SKM-1 treated with dmso at 0.1 percent for 144 hours (cell line): ENCODE measurements at regions not wholly inside any gene's neighbourhood (a gene's known extent, or its start where the extent isn't known, plus 50 kb on each side); places are given as distances from the start of the nearest gene placed in this dataset.

ENCODE experiments used
- DNase-seq: peaks from one replicate; lab custom pipeline; 2025; ENCODE audit not compliant: unreplicated experiment; lab: John Stamatoyannopoulos, UW

- DNase-seq, result no peak
These were observed 218.6 kb upstream of the PMEPA1 start for GRCh38 chr20:57928181-57928967.

DNA sequence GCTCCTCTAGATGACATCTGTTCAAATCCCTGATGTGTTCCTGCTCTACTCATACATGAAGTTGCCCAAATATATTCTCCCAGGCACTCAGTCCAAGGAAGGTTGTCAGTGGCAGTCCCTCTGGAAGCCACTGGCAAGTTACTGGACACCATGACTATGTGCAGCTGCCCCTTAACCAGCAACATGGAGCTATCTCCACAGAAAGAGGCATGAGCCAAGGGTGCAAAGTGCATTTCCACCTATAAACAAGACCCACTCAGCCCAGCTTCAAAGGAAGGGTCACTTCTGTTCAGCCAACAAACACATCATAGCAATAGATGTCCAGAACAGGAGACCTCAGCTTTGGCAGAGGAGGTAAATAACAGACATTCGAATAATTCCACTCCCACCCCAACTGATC is 217.6 kb upstream of the PMEPA1 start:
- DNase-seq, result no peak

GRCh38 chr20:57922706-57923105 is 212.9 kb upstream of the PMEPA1 start:
- no peak for DNase-seq

DNA sequence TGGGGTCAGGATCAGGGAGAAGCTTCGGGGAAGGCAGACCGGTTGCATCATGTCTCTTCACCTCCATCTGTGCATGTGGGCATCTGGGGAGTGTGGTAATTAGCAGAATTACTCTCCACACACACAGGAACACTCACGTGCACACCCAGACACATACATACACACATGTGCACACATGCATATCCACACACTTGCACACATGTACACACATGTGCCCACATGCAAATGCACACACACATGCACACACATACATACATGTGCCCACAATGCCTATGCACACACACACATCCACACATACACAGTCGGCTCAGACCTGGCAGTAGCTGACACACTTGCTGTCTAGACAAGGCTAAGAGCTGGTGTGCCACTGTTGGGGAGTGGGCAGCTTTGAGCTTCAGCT is 212.3 kb upstream of the PMEPA1 start:
- no peak for DNase-seq

- no peak for DNase-seq
These were observed 211.9 kb upstream of the PMEPA1 start for GRCh38 chr20:57921676-57922075.

- DNase-seq, result no peak
These were observed 211.2 kb upstream of the PMEPA1 start for GRCh38 chr20:57920971-57921370.

- no peak for DNase-seq
These were observed 209.2 kb upstream of the PMEPA1 start for GRCh38 chr20:57919049-57919448.

DNA sequence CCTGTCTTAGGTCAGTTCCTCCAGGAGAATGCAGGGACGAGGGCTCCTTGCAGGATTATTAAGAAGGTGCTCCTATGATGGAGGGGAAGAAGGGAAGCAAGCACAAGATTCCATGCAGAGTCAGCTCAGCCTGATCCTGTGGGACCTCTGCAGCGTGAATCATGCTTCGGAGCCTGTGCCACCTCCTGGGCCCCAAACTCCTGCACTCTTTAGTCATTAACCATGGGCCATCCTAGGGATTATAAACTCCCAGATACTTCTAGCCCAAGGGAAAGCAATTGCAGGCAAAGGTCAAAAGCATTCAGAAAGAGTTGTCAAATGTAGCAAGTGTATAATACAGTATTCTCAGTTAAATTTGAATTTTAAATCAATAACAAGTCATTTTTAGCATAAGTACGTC is 208.7 kb upstream of the PMEPA1 start:
- DNase-seq, result no peak

DNA sequence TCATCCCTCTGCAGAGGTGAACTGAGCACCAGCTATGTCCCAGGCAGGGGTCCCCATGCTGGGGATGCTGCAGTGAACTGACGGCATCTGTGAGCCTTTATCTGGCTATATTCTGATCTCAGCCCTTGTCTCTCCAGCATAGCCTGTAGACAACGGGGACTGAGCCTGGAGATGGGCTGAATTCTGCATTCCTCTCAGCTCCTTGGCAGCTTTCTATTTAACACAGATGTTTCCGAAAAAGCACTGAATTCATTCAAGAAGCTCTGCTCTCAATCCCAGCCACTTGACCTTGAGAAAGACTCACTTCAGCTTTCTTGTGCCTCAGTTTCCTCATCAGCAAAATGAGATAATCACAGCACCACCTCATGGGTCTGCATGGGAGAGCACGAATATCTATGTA is 204.4 kb upstream of the PMEPA1 start:
- DNase-seq, result no peak

- no peak for DNase-seq
These were observed 203.5 kb upstream of the PMEPA1 start for GRCh38 chr20:57913156-57913930.

GRCh38 chr20:57912227-57912582 is 202.4 kb upstream of the PMEPA1 start:
- DNase-seq, result no peak

DNA sequence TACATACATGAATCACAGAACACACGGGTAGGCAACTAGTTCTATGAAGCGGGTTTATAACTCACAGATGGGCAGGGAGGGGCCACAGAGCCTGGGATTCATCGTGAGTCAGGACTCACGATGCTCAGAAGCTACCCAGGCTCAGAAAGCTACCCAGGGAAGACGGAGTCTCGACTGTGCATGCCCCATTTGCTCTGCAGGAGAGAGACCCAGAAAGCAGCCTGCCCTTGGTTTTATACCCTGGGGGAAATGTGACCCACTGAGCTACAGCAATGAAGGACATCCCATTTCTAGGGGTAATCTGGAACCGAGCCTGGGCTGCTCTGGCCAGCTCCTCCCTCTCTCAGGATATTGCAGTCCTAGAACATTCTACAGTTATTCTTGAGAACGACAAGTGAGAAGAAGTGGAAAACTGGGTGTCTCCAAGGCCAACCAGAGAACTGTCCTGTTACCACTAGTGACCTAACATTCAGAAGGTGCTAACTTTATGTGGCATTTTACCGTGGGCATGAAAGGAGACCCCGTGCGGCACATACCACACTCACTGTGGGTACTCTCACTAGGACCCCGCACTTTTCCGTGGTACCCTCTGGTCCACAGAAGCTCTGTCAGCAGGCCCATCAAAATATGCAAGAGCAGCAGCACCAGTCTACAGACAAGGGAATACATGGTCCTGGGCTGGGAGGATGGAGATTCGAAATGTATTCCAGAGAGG is 201.9 kb upstream of the PMEPA1 start:
- no peak for DNase-seq

DNA sequence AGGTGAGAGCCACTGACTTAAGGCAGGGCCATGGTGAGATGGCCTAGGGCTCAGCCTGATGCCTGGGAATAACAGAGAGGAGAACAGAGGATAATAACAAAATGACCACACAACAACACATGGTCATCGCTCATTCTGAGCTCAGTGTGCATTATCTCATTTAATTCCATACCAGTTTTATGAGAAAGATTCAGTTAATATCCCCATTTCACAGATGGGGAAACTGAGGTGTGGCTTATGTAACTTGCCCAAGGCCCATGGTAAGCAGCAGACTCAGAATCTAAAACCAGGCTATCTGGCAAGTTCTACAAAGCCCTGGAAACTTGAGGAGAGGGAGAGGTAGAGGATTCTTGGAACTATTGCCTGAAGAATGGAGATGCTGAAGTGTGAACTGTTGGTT is 200.9 kb upstream of the PMEPA1 start:
- DNase-seq, result no peak

- no peak for DNase-seq
These were observed 200.0 kb upstream of the PMEPA1 start for GRCh38 chr20:57909763-57910331.

DNA sequence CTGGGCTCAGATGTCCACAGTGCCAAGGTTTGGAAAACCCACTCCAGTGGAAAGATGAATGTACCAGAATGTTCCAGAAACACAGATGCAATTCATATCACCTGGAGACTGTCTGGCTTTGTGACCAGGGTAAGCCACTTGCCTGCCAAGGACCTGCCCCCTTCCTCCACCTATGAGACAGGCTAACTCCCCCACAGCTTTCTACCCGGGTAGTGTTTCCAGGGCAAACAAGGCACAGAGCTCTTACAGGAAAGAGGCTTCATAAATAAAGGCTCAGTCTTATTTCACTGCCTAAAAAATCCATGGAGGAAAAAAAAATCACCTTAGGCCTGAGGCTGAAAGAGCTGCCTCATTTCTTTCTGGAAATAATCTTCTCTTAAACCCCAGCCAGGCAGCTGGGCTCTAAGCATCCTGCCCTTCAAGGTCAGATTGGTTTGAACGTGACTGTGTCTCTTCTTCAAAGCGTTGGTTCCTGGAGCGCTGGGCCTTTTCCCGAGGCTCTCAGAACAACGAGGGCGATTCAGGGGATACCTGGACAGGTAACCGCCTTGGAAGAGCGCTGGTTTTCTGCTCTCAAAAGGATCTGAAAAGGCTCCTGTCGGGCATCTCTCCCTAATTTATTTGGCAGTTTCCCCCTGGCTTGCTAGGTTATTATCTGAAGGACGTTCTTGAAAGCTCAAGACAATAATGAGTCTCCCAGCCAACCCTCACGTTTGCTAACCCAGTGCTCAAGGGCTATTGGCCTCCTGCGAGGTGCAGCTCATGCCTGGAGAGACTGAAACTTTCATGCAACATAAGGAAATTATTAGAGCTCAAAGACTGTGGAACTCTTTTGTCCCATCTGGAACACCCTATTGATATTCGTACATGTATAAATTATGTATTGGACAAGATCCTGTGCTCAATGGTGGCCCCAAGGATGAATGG is 199.2 kb upstream of the PMEPA1 start:
- DNase-seq, result no peak

DNA sequence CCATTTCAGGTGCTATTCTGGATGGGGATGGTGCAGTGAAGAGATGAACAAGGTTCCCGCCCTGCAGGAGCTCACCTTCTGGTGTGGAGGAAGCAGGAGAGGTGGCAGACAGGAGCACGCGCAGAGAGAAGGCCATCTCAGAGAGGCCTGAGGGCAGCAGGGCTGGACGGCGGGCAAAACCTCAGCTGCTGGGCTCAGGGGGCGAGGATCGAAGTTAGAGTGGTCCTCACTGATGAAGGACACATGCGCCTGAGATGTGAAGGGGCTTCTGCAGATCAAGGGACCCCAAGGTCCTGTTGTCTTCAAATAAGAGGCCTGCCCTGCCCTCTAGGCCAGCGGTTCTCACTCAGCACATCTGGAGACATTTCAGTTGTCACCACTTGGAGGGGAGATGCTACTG is 198.4 kb upstream of the PMEPA1 start:
- DNase-seq, result no peak

GRCh38 chr20:57907131-57908000 is 197.6 kb upstream of the PMEPA1 start:
- no peak for DNase-seq

DNA sequence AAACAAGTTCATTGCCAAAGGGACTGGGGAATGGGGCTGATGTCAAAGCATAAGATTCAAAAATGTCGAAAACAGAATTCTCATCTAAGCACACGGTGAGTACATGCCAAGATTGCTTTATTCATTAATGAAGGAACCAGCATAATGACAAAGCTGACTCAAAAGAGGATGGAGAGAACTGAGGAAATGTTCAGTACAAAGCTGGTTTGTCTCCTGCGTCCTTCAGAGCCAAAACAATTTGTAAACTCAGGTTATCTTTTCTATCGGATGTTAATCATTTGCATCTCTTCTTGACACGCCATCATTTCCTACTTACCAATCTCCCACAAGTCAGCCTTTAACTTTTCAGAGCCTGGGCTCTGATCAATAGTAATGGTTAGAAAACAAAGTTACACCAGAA is 195.6 kb upstream of the PMEPA1 start:
- DNase-seq, result no peak

DNA sequence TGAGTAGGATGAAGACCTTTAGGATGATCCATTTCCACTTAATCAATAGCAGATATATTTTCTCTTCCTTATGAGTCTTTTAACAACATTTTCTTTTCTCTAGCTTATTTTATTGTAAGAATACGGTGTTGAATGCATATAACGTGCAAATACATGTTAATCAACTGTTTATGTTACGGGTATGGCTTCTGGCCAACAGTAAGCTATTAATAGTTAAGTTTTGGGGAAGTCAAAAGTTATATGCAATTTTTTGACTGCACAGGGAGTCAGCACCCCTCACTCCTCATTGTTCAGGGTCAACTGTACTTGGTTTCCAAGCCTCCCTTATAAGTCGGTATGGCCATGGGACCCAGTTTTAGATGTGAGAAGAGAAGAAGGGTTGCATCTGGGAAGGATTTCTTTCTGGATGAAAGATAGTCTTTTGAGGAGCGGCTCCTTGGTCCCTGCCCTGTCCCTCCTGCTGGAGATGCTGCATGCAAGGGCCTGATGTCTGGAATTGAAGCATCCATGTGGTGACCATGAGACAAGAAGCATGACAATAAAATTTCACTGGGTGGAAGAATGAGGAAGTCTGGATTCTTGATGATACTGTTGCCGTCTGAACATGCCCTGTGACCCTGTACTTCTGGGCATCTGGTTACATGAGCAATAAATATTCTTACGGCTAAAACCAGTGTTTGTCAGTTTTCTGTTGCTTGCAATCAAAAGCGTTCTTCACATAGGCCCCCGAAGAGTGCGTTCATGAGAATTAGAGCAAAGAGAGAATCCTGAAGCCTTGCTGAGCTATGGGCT is 194.7 kb upstream of the PMEPA1 start:
- DNase-seq, result no peak
